K562 (cell line): ENCODE measurements at regions not wholly inside any gene's neighbourhood (a gene's known extent, or its start where the extent isn't known, plus 50 kb on each side); places are given as distances from the start of the nearest gene placed in this dataset.

Source experiments
- ATAC-seq: fragments of 200-7000 bp; cut with Tn5 transposase; 3 replicates; pipeline ENCODE4 v1.9.1; 2020; ENCODE audit warnings: moderate library complexity
- BruUV-seq: library from RNA; stranded (reverse); fragments of 400-500 nt; replicated peaks from 2 replicates; lab custom pipeline; 2021; lab: Mats Ljungman, UMichigan
- CTCF ChIA-PET: fragments of 300-600 bp; formaldehyde crosslinking; extraction: SDS; loops from one replicate; lab custom pipeline; 2021; ENCODE audit warnings: low intra/inter-chr PET ratio; lab: Yijun Ruan, JAX
- POLR2A ChIA-PET: fragments of 300-600, 350-650 bp; sonication (Branson Sonifier 250); formaldehyde crosslinking; extraction: SDS; loops from one replicate; lab custom pipeline; 2021; ENCODE audit warnings: antibody characterized with exemption, inconsistent platforms; lab: Yijun Ruan, JAX
- DNase-seq, 4 experiments: peaks; one replicate each; pipeline versions ENCODE4 v3.0.0 to v3.0.0-alpha.2; 2011 to 2018; ENCODE audit warnings: low spot score in 3 of 4, mixed read lengths in 3 of 4; ENCODE audit errors: extremely low read depth in 1 of 4
- FAIRE-seq: peaks from 2 replicates; lab custom pipeline; 2011; peaks lifted over from hg19 to GRCh38; lab: Jason Lieb, UNC
- H2AFZ ChIP-seq: 2 replicates; pipeline ENCODE4 v1.6.0; 2011; ENCODE audit warnings: low read depth, low read length, control low read depth, inconsistent platforms
- H3K27ac ChIP-seq: fragments of 200-600 bp; 3 replicates; pipeline ENCODE4 v1.8.0; 2011; ENCODE audit warnings: low read depth, mild to moderate bottlenecking, control low read depth, inconsistent platforms, low read length, moderate library complexity, mixed read lengths; ENCODE audit errors: extremely low read depth
- H3K27me3 ChIP-seq, 2 experiments: fragments of 300-600 bp in 1 of 2; 2 replicates in 1 of 2; 3 replicates in 1 of 2; pipeline versions ENCODE4 v1.6.0 to v1.8.0; 2011; ENCODE audit warnings: inconsistent platforms in 2 of 2, low read length in 2 of 2, mild to moderate bottlenecking in 1 of 2, mixed read lengths in 1 of 2, moderate library complexity in 1 of 2; ENCODE audit not compliant: control insufficient read depth in 2 of 2, insufficient read depth in 2 of 2
- H3K36me3 ChIP-seq: fragments of 300-600 bp; 3 replicates; pipeline ENCODE4 v1.8.0; 2011; ENCODE audit warnings: mild to moderate bottlenecking, low read length, inconsistent platforms; ENCODE audit not compliant: control insufficient read depth, insufficient read depth
- H3K4me1 ChIP-seq, 2 experiments: fragments of 200-600 bp in 1 of 2; replicated peaks in 1 of 2; 2 replicates in 1 of 2; 3 replicates in 1 of 2; pipeline versions ENCODE4 v1.5.1 to v1.8.0; 2011; ENCODE audit warnings: inconsistent platforms in 2 of 2, low read length in 2 of 2, mild to moderate bottlenecking in 1 of 2, mixed read lengths in 1 of 2, moderate library complexity in 1 of 2; ENCODE audit not compliant: control insufficient read depth in 2 of 2, insufficient read depth in 2 of 2
- H3K4me2 ChIP-seq: 2 replicates; pipeline ENCODE4 v1.6.1; 2011; ENCODE audit warnings: low read length, control low read depth, inconsistent platforms, mixed read lengths; ENCODE audit not compliant: insufficient read depth
- H3K4me3 ChIP-seq: fragments of 200-600 bp; sonication (generic), shearing (Covaris generic); 2 replicates; pipeline ENCODE4 v1.5.1; 2016; ENCODE audit warnings: control low read depth, inconsistent platforms
- H3K79me2 ChIP-seq: fragments of 200-600 bp; 3 replicates; pipeline ENCODE4 v1.8.0; 2011; ENCODE audit warnings: low read length, inconsistent platforms; ENCODE audit not compliant: control insufficient read depth, insufficient read depth
- H3K9ac ChIP-seq, 2 experiments: 2 replicates each; pipeline versions ENCODE4 v1.6.0 to v1.6.1; 2011; ENCODE audit warnings: low read depth in 2 of 2, low read length in 2 of 2, control low read depth in 1 of 2, inconsistent platforms in 1 of 2, mild to moderate bottlenecking in 1 of 2, mixed read lengths in 1 of 2; ENCODE audit not compliant: insufficient read depth in 1 of 2
- H3K9me1 ChIP-seq: one replicate; pipeline ENCODE4 v1.6.0; 2011; ENCODE audit warnings: inconsistent platforms, mild to moderate bottlenecking, low read length, moderate library complexity; ENCODE audit not compliant: control insufficient read depth, insufficient read depth
- H3K9me3 ChIP-seq: replicated peaks from 2 replicates; pipeline ENCODE4 v1.5.1; 2011; ENCODE audit warnings: low read depth, low read length, inconsistent platforms; ENCODE audit not compliant: control insufficient read depth, insufficient read depth
- H4K20me1 ChIP-seq: replicated peaks from 2 replicates; pipeline ENCODE4 v1.6.1; 2011; ENCODE audit warnings: low read length, inconsistent platforms, mixed read lengths; ENCODE audit not compliant: control insufficient read depth, insufficient read depth
- KAT2B ChIP-seq: IDR thresholded peaks from one replicate; pipeline ENCODE4 v1.6.1; 2012; ENCODE audit warnings: low read depth, mild to moderate bottlenecking, control low read depth, inconsistent platforms, low read length, moderate library complexity
- WGBS: fragments of 100-300 bp; shearing (Covaris generic); methylation state at CpG from one replicate; pipeline ENCODE4 v1.1.6; 2016; ENCODE audit warnings: low coverage, mixed read lengths; ENCODE audit not compliant: insufficient coverage; ENCODE audit errors: missing lambda C conversion rate; 5-methylcytosine and 5-hydroxymethylcytosine counted together
- in situ Hi-C: fragments of 300-500 bp; cut with MboI; formaldehyde crosslinking; loops from 4 replicates; pipeline ENCODE4 v1.15.0; 2018; ENCODE audit warnings: inconsistent platforms, mixed read lengths
- intact Hi-C: fragments of 100-400 bp; cut with micrococcal nuclease; formaldehyde crosslinking; loops from 2 replicates; pipeline ENCODE4 v1.14.2; 2022
- TF ChIP-seq, protein P1 (sequence below): fragments of 250-450 bp; sonication (Bioruptor Pico); IDR thresholded peaks from 2 replicates; pipeline ENCODE4 v1.4.0; 2020

DNA sequence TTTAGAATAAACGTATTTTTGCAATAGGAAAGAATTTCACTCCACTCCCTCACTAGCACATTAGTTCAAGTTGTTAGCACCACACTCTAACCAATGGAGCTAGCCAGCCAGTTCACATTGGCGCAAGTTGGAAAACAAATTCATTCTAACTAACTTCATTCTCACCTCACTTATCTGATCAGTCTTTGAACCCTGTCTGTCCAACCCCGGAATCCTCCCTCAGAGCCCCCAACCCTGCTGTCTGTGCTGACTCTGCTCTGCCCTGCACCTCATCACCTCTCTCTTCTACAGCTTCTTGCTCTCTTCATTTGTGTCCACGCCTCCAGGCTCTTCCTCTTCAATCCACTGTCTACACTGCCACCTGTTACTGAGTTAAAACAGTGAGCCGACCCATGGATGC lies 356.5 kb downstream of the IRS1 start:
- BruUV-seq: no TSS peak
- CTCF ChIA-PET: no interaction called here

More for the DNA sequence above, 356.5 kb downstream of the IRS1 start:
- in situ Hi-C loops (no loop called here), intact Hi-C loops (no loop called here)
- Histone ChIP-seq H4K20me1 (no peaks in the 10 kb centered on the region), H3K27me3 (no peaks in the 10 kb centered on the region), H3K4me1 (no peaks in the 10 kb centered on the region), H3K27ac (no peak overlapping the region), H3K9ac (no peak overlapping the region), H3K9me3 (0 out of 2 replicates have a peak, but pooled peaks cover 1% of the 10 kb centered on the region), H3K79me2 (no peaks in the 10 kb centered on the region), H3K4me2 (no peak overlapping the region), H2AFZ (no peak overlapping the region), H3K9me1 (no peaks in the 10 kb centered on the region), H3K36me3 (no peaks in the 10 kb centered on the region), H3K4me3 (no peak overlapping the region)
- ATAC-seq (no peak), FAIRE-seq (no peak), DNase-seq (no peak)
- TF ChIP-seq KAT2B: no peak
- TF ChIP-seq, protein P1, sequence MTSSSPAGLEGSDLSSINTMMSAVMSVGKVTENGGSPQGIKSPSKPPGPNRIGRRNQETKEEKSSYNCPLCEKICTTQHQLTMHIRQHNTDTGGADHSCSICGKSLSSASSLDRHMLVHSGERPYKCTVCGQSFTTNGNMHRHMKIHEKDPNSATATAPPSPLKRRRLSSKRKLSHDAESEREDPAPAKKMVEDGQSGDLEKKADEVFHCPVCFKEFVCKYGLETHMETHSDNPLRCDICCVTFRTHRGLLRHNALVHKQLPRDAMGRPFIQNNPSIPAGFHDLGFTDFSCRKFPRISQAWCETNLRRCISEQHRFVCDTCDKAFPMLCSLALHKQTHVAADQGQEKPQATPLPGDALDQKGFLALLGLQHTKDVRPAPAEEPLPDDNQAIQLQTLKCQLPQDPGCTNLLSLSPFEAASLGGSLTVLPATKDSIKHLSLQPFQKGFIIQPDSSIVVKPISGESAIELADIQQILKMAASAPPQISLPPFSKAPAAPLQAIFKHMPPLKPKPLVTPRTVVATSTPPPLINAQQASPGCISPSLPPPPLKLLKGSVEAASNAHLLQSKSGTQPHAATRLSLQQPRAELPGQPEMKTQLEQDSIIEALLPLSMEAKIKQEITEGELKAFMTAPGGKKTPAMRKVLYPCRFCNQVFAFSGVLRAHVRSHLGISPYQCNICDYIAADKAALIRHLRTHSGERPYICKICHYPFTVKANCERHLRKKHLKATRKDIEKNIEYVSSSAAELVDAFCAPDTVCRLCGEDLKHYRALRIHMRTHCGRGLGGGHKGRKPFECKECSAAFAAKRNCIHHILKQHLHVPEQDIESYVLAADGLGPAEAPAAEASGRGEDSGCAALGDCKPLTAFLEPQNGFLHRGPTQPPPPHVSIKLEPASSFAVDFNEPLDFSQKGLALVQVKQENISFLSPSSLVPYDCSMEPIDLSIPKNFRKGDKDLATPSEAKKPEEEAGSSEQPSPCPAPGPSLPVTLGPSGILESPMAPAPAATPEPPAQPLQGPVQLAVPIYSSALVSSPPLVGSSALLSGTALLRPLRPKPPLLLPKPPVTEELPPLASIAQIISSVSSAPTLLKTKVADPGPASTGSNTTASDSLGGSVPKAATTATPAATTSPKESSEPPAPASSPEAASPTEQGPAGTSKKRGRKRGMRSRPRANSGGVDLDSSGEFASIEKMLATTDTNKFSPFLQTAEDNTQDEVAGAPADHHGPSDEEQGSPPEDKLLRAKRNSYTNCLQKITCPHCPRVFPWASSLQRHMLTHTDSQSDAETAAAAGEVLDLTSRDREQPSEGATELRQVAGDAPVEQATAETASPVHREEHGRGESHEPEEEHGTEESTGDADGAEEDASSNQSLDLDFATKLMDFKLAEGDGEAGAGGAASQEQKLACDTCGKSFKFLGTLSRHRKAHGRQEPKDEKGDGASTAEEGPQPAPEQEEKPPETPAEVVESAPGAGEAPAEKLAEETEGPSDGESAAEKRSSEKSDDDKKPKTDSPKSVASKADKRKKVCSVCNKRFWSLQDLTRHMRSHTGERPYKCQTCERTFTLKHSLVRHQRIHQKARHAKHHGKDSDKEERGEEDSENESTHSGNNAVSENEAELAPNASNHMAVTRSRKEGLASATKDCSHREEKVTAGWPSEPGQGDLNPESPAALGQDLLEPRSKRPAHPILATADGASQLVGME (CRISPR knock-in tag): no peak
- POLR2A ChIA-PET: no interaction called here
- WGBS: 0% methylated on average over 5 of the region's 5 CpGs
